Erythroblast (primary cell): ENCODE measurements at regions not wholly inside any gene's neighbourhood (a gene's known extent, or its start where the extent isn't known, plus 50 kb on each side); places are given as distances from the start of the nearest gene placed in this dataset.

Experiments
- GATA1 ChIP-seq: IDR thresholded peaks from 2 replicates; pipeline ENCODE4 v1.6.1; 2011; ENCODE audit warnings: low read depth, mild to moderate bottlenecking, control low read depth, low read length, moderate library complexity
- POLR2A ChIP-seq: IDR thresholded peaks from 2 replicates; pipeline ENCODE4 v1.6.1; 2011; ENCODE audit warnings: mild to moderate bottlenecking, low read length

DNA sequence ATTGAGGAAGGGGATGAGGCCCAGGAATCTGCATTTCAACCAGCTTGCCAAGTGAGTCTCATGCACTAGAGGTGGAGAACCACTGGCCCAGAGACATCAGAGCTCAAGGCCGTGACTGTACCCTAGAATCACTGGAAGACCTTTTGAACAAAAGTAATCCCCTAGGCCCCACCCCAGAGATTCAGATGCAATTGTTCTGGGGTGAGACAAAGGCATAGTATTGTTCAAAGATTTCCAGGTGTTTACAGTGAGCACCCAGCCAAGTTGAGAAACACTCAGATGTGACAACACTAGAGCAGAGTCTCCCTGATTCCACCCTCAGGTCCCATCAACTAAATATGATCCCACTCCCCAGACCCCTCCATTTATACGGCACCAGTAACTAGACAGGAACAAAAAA, 290.3 kb upstream of the TLE3 start:
- TF ChIP-seq POLR2A, result no peak
- no peak for TF ChIP-seq GATA1
